Stomach (tissue), 8 donors: ENCODE measurements at regions not wholly inside any gene's neighbourhood (a gene's known extent, or its start where the extent isn't known, plus 50 kb on each side); places are given as distances from the start of the nearest gene placed in this dataset.
"Not testable (repeated sequence)": the region's sequence is repeated elsewhere in the genome, so short reads cannot be mapped to it uniquely, and the experiment has no call there.

Experiments used
- DNase-seq, 2 donors: peaks; one replicate each; pipeline versions ENCODE4 v3.0.0 to v3.0.0-alpha.2; 2013 to 2019
- H3K27ac ChIP-seq, 5 donors: fragments of 200-600 bp in 4 of 5; sonication (generic) in 4 of 5; one replicate each; pipeline ENCODE4 v1.5.1; 2013 to 2019; ENCODE audit warnings: mild to moderate bottlenecking in 1 of 5, moderate library complexity in 1 of 5
- H3K27me3 ChIP-seq, 3 donors: fragments of 200-600 bp; sonication (generic); one replicate each; pipeline ENCODE4 v1.5.1; 2017 to 2019; ENCODE audit warnings: mixed run types in 1 of 3
- H3K36me3 ChIP-seq, 4 donors: fragments of 200-600 bp; sonication (generic); 1 replicate in 3 of 4; 2 replicates in 1 of 4; pipeline ENCODE4 v1.5.1; 2016 to 2019
- H3K4me1 ChIP-seq, 4 donors: fragments of 200-600 bp; sonication (generic); one replicate each; pipeline ENCODE4 v1.5.1; 2016 to 2019
- H3K4me3 ChIP-seq, 4 donors: fragments of 200-600 bp; sonication (generic) in 3 of 4; one replicate each; pipeline ENCODE4 v1.5.1; 2016 to 2019; ENCODE audit warnings: mild to moderate bottlenecking in 1 of 4
- H3K9me3 ChIP-seq, 4 donors: fragments of 200-600 bp; sonication (generic); one replicate each; pipeline ENCODE4 v1.5.1; 2016 to 2019
- CTCF ChIP-seq, 7 experiments: fragments of 450-650 bp in 4 of 7; fragments of 200-600 bp in 3 of 7; sonication (generic) in 3 of 7; IDR thresholded peaks; one replicate each; pipeline ENCODE4 v1.5.1; 2016 to 2019; ENCODE audit warnings: antibody characterized with exemption in 7 of 7, control low read depth in 2 of 7, mild to moderate bottlenecking in 1 of 7
- EP300 ChIP-seq: sonication (generic); formaldehyde crosslinking; IDR thresholded peaks from one replicate; pipeline ENCODE4 v1.6.1; 2017; ENCODE audit warnings: antibody characterized with exemption
- POLR2A ChIP-seq, 4 donors: fragments of 450-650 bp; IDR thresholded peaks; one replicate each; pipeline ENCODE4 v1.6.1; 2016; ENCODE audit warnings: antibody characterized with exemption in 4 of 4, control low read depth in 2 of 4, mild to moderate bottlenecking in 1 of 4, moderate library complexity in 1 of 4
- POLR2AphosphoS5 ChIP-seq, 3 donors: sonication (generic); formaldehyde crosslinking; IDR thresholded peaks; one replicate each; pipeline ENCODE4 v1.6.1; 2016; ENCODE audit warnings: antibody characterized with exemption in 3 of 3
- WGBS, 5 donors: extraction: QIAGEN DNeasy Blood & Tissue Kit in 3 of 5; methylation state at CpG; one replicate each; pipeline versions ENCODE4 v1.1.5 to v1.1.7; 2013 to 2018; 5-methylcytosine and 5-hydroxymethylcytosine counted together
- intact Hi-C: fragments of 100-400 bp; cut with DNase I; formaldehyde crosslinking; loops from one replicate; pipeline ENCODE4 v1.15.1; 2023; ENCODE audit warnings: low total_unique reads
- donor health status: healthy with polysubstance abuse.
- donor health status: Bipolar disorder and iron deficiency.
- donor health status: healthy.

DNA sequence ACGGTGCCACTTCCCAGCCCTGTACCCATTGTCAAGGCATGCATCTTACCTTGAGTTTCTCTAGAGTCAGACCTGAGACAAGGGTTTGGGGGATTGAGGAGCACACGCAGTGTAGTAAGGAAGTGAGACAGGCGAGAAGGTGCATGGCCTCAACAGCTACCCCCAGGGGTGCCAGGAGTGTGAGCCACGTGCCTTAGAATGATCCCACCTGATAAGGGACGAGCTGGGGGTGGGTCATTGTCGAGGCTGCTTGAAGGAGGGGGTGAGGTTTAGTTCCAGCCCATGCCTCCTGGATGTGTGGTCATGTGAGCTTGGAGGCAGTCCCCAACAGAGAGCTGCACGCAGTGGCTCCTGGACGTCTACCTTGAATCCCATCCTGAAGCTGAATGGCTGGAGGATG lies 320.5 kb downstream of the VRK1 start:
- no peak overlapping the region for H3K4me3 ChIP-seq
- H3K9me3 ChIP-seq = no peaks in the 10 kb centered on the region
- no peak overlapping the region for H3K27ac ChIP-seq
- no peak for DNase-seq
- H3K36me3 ChIP-seq = no peaks in the 10 kb centered on the region
- TF ChIP-seq POLR2AphosphoS5 (IDR thresholded peaks at IDR 0.05) (no peak), POLR2A (IDR thresholded peaks at IDR 0.05) (no peak)
- no peaks in the 10 kb centered on the region for H3K4me1 ChIP-seq
- H3K27me3 ChIP-seq = peaks cover 0 to 33% (median 0%) of the 10 kb centered on the region in 3 donors
- intact Hi-C loops = no loop called here
- WGBS, 5 donors = 53 to 66% (median 58%) methylated on average over 8 of the region's 8 CpGs

DNA sequence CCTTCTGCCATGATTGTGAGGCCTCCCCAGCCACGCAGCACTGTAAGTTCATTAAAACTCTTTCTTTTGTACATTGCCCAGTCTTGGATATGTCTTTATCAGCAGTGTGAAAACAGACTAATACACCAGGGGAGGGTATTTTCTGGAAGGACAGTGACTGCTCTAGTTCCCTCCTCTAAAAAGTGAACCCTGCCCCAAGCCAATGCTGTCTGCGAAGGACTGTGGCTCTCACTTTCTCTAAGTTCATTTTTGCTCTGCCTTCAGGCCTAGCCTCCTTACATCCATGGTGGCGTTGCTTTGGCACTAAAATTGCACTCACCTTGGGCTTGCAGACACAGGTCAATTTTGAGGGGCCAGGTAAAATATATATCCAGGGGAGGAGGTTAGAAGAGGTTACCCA lies 323.0 kb downstream of the VRK1 start:
- TF ChIP-seq POLR2AphosphoS5 (IDR thresholded peaks at IDR 0.05) (no peak), POLR2A (IDR thresholded peaks at IDR 0.05) (no peak), EP300 (no peak), CTCF (IDR thresholded peaks at IDR 0.05) (no peak)
- WGBS, 5 donors = 71 to 79% (median 77%) methylated on average over 3 of the region's 3 CpGs
- intact Hi-C loops = no loop called here
- no peaks in the 10 kb centered on the region for H3K4me1 ChIP-seq
- peaks cover 0 to 25% (median 0%) of the 10 kb centered on the region in 3 donors for H3K27me3 ChIP-seq
- H3K9me3 ChIP-seq = no peaks in the 10 kb centered on the region
- no peak overlapping the region for H3K27ac ChIP-seq
- no peaks in the 10 kb centered on the region for H3K36me3 ChIP-seq
- no peak overlapping the region for H3K4me3 ChIP-seq
- DNase-seq = no peak

DNA sequence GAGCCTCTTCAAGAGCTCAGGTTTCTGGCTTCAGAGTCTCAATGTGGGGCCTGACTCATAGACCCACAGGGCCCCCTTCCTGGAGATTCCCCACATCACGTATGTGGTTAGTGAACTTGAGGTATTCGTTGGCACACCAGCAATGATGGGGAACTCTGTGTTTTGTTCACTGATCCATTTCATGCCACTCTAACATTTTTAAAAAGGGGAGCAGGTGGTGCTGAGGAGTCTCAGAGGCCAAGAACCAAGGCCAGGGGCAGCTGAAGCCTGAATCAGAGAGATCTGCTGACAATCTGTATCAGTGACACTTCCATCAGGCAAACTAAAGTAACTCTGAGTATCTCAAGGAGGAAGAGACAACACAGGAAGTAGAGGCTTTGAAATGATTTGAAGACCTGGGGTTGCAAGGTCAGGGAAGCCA lies 323.4 kb downstream of the VRK1 start:
- intact Hi-C loops = no loop called here
- DNase-seq = peak in 1 of 2 donors; percentile 12
- Histone ChIP-seq H3K27ac (no peak overlapping the region), H3K36me3 (no peaks in the 10 kb centered on the region), H3K4me1 (no peaks in the 10 kb centered on the region), H3K27me3 (peaks cover 0 to 25% (median 0%) of the 10 kb centered on the region in 3 donors), H3K9me3 (no peaks in the 10 kb centered on the region), H3K4me3 (no peak overlapping the region)
- 55 to 76% (median 62%) methylated on average over 2 of the region's 2 CpGs for WGBS, 5 donors
- TF ChIP-seq CTCF (IDR thresholded peaks at IDR 0.05) (no peak), POLR2AphosphoS5 (IDR thresholded peaks at IDR 0.05) (no peak), EP300 (no peak), POLR2A (IDR thresholded peaks at IDR 0.05) (no peak)

- WGBS, 5 donors = 82 to 93% (median 89%) methylated on average over 2 of the region's 2 CpGs
- Histone ChIP-seq H3K9me3 (no peaks in the 10 kb centered on the region), H3K27ac (no peak overlapping the region), H3K4me3 (no peak overlapping the region), H3K27me3 (no peaks in the 10 kb centered on the region), H3K4me1 (no peaks in the 10 kb centered on the region), H3K36me3 (no peaks in the 10 kb centered on the region)
- no peak for DNase-seq
- TF ChIP-seq EP300 (no peak), CTCF (IDR thresholded peaks at IDR 0.05) (no peak), POLR2A (IDR thresholded peaks at IDR 0.05) (no peak), POLR2AphosphoS5 (IDR thresholded peaks at IDR 0.05) (no peak)
- intact Hi-C loops = no loop called here
Measured at GRCh38 chr14:97129639-97130038, 332.5 kb downstream of the VRK1 start.

DNA sequence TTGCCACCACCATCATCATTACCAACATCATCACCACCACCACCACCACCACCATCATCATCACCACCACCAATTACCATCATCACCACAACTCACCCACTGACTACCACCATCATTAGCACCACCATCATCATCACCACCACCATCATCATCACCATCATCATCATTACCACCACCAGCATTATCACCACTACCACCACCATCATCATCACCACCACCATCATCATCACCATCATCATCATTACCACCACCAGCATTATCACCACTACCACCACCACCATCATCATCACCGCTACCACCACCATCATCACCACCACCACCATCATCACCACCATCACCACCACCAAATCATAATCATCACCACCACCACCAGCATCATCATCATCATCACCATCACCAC lies 338.7 kb downstream of the VRK1 start:
- WGBS, 5 donors = 75 to 96% (median 87%) methylated on average over 1 of the region's 1 CpG
- H3K27me3 ChIP-seq, intact Hi-C loops: not testable (repeated sequence)

More for the DNA sequence above, 338.7 kb downstream of the VRK1 start:
- not testable (repeated sequence) for DNase-seq, H3K4me3 ChIP-seq, H3K4me1 ChIP-seq, H3K9me3 ChIP-seq, H3K36me3 ChIP-seq, H3K27ac ChIP-seq
